ENCODE measurements at regions not wholly inside any gene's neighbourhood (a gene's known extent, or its start where the extent isn't known, plus 50 kb on each side); places are given as distances from the start of the nearest gene placed in this dataset.

DNA sequence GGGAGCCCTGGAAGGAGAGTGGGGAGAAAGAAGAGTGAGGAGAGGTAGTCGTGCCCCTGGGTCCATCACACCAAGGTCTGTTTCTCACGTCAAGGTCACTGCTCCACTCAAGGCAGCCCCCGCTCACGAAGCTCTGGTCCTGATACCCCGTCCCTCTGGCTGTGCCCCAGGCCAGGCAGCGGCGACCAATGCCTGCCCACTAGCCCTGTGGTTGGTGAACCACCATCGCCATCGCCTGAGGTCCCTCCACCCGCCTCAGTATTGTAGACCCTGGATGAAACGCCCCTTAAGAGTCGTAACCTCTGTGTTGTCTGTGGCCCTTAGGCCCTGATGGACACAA is 378.3 kb upstream of the MYT1L start:
- 87% methylated on average over 10 of the region's 12 CpGs for WGBS
- Histone ChIP-seq H3K36me3 (no peaks in the 10 kb centered on the region), H3K4me1 (no peaks in the 10 kb centered on the region), H3K4me3 (no peak overlapping the region), H3K9me3 (no peaks in the 10 kb centered on the region), H3K27ac (no peak overlapping the region), H3K27me3 (peaks cover 25% of the 10 kb centered on the region)
- DNase-seq (ENCODE audit: low spot score in 2 of 2): no peak
- TF ChIP-seq POLR2A (IDR thresholded peaks at IDR 0.05) (no peak), POLR2AphosphoS5 (IDR thresholded peaks at IDR 0.05) (no peak), EP300 (IDR thresholded peaks at IDR 0.05) (no peak)
- TF ChIP-seq, protein P1, sequence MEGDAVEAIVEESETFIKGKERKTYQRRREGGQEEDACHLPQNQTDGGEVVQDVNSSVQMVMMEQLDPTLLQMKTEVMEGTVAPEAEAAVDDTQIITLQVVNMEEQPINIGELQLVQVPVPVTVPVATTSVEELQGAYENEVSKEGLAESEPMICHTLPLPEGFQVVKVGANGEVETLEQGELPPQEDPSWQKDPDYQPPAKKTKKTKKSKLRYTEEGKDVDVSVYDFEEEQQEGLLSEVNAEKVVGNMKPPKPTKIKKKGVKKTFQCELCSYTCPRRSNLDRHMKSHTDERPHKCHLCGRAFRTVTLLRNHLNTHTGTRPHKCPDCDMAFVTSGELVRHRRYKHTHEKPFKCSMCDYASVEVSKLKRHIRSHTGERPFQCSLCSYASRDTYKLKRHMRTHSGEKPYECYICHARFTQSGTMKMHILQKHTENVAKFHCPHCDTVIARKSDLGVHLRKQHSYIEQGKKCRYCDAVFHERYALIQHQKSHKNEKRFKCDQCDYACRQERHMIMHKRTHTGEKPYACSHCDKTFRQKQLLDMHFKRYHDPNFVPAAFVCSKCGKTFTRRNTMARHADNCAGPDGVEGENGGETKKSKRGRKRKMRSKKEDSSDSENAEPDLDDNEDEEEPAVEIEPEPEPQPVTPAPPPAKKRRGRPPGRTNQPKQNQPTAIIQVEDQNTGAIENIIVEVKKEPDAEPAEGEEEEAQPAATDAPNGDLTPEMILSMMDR (IDR thresholded peaks at IDR 0.05): no peak

DNA sequence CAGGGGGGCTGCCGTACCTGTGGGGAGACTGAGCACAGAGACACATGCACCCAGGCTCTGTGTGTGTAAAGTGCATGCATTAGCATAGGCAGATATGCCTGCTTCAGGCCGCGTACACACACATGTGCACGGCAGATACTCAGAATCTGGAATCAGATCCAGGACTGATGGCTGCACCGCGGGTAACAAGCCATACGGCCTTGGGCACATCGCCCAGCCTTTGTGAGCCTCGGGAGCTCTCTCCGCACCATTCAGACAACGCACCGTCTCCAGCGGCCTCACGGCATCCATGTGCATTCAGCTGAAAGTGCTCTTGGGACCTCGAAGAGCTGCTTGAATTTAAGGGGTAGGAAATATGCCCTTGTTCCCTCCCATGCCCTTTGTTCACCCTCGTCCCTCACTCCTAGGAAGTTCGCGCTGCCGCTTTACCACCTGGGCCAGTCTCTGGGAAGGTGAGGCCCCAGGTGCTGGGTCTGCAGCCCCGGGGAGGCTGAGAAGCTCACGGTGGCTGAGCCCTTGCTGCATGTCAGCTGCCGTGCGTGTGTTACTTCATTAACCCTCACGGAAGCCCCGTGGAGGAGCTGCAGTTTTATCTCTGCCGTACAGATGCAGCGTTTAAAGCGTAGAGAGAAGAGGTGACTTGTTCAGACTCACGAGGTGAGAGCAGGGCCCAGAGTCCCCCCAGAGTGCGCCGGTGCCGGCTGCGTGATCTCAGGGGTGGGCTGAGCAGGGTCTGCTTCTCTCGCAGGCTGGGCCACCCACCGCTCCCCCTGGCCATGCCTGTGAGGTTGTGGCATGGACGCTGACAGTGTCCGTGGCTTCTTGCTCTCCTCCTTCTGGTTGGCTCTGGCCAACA is 377.7 kb upstream of the MYT1L start:
- 65% methylated on average over 20 of the region's 37 CpGs for WGBS
- Histone ChIP-seq H3K9me3 (no peaks in the 10 kb centered on the region), H3K36me3 (no peaks in the 10 kb centered on the region), H3K27ac (no peak overlapping the region), H3K27me3 (peaks cover 21% of the 10 kb centered on the region), H3K4me1 (no peaks in the 10 kb centered on the region), H3K4me3 (no peak overlapping the region)
- no peak for DNase-seq (ENCODE audit: low spot score in 2 of 2)
- no peak for TF ChIP-seq POLR2A (IDR thresholded peaks at IDR 0.05)
- TF ChIP-seq EP300 (IDR thresholded peaks at IDR 0.05): no peak
- TF ChIP-seq POLR2AphosphoS5 (IDR thresholded peaks at IDR 0.05): no peak
- TF ChIP-seq, protein P1 (IDR thresholded peaks at IDR 0.05): no peak

DNA sequence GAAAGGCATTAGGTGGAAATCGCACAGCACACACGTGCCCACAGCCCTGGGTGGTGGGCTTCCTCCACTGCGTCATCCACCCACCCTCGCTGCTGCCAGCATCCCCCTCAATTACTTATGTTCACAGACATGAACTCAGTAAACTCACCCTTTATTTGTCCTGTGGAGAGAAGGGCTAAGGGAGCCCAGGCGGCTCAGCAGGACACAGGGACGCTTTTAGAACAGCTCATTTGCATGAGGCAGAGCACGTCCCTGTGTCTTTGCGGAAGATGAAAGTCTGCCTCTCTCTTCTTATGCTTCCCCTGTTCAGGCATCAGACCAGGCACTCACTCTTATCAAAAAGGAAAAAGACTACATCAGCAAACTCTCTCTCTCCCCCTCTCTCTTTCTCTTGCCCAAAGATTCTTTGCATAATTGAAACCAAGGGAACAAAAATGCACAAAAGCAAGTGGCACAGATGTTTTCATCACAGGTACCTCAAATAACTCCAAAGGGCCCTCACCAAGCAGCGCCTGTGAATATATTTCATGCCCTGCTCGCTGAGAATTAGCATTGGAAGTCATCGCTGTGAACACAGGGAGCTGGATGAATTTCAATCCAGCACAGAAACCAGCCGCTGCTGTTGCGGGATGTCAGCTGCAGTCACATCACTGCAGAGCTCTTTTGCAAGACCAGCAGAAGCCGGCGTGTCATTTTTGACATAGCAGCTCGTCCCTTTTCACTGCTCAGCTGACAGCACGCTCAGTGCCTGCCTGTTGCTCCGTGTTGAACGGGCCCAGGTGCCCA is 376.3 kb upstream of the MYT1L start:
- Histone ChIP-seq H3K27ac (no peak overlapping the region), H3K27me3 (peaks cover 21% of the 10 kb centered on the region), H3K9me3 (no peaks in the 10 kb centered on the region), H3K4me3 (no peak overlapping the region), H3K36me3 (no peaks in the 10 kb centered on the region), H3K4me1 (no peaks in the 10 kb centered on the region)
- WGBS: 71% methylated on average over 16 of the region's 19 CpGs
- TF ChIP-seq, protein P1 (IDR thresholded peaks at IDR 0.05): no peak
- TF ChIP-seq POLR2AphosphoS5 (IDR thresholded peaks at IDR 0.05) (no peak), POLR2A (IDR thresholded peaks at IDR 0.05) (no peak), EP300 (IDR thresholded peaks at IDR 0.05) (no peak)
- DNase-seq (ENCODE audit: low spot score in 2 of 2): no peak

DNA sequence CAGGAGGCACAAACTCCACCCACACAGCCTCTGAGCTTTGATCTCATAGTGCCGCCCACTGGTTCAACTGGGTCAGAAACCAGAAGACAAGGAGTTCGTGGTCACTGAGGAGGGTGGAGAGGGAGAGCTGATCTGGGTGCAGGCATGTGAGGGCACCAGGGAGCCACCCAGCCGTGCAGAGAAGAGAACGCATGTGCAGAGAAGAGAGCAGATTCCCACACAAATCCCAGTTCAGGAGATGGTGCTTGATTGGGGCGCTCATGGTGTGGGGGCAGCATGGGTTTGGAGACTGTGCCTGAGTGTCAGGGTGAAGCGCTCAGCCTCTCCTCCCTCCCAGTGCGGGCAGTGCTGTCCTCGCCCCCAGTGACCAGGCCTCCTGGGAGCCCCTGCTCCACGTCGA is 375.2 kb upstream of the MYT1L start:
- H3K9me3 ChIP-seq: no peaks in the 10 kb centered on the region
- no peak overlapping the region for H3K4me3 ChIP-seq
- 73% methylated on average over 2 of the region's 10 CpGs for WGBS
- DNase-seq (ENCODE audit: low spot score in 2 of 2): no peak
- no peak for TF ChIP-seq EP300 (IDR thresholded peaks at IDR 0.05)
- no peaks in the 10 kb centered on the region for H3K36me3 ChIP-seq
- peaks cover 13% of the 10 kb centered on the region for H3K27me3 ChIP-seq
- H3K4me1 ChIP-seq: no peaks in the 10 kb centered on the region
- no peak overlapping the region for H3K27ac ChIP-seq

DNA sequence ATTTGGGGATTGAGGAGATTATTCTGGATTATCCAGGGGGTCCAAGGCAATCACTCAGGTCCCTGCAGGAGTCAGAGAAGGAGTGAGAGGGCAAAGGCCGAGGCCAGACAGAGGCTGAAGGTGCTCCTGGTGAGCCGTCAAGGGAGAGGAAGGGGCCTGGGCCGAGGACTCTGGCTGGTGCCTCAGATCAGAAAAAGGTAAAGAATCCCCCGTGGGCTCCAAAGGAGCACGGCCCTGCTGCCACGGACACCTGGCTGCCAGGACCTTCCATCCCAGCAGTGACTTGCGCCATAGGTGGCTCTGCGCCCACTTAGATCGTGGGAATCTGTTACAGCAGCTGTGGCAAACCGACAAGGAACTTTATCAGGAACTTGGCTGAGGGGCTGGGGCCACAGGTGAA is 374.8 kb upstream of the MYT1L start:
- DNase-seq (ENCODE audit: low spot score in 2 of 2): no peak
- Histone ChIP-seq H3K36me3 (no peaks in the 10 kb centered on the region), H3K4me1 (no peaks in the 10 kb centered on the region), H3K4me3 (no peak overlapping the region), H3K27ac (no peak overlapping the region), H3K9me3 (no peaks in the 10 kb centered on the region), H3K27me3 (peaks cover 13% of the 10 kb centered on the region)
- TF ChIP-seq, protein P1 (IDR thresholded peaks at IDR 0.05): no peak
- TF ChIP-seq POLR2A (IDR thresholded peaks at IDR 0.05) (no peak), POLR2AphosphoS5 (IDR thresholded peaks at IDR 0.05) (no peak), EP300 (IDR thresholded peaks at IDR 0.05) (no peak)
- 80% methylated on average over 3 of the region's 10 CpGs for WGBS

Data from suprapubic skin (tissue), 4 donors.